Transverse colon (tissue), 4 donors: ENCODE measurements at regions not wholly inside any gene's neighbourhood (a gene's known extent, or its start where the extent isn't known, plus 50 kb on each side); places are given as distances from the start of the nearest gene placed in this dataset.

Experiments
- DNase-seq: peaks from one replicate; pipeline ENCODE4 v3.0.0-alpha.2; 2019
- H3K27ac ChIP-seq, 4 donors: fragments of 200-600 bp; sonication (generic); 2 replicates each; pipeline ENCODE4 v1.5.1; 2016 to 2018; ENCODE audit warnings: inconsistent platforms in 4 of 4
- H3K27me3 ChIP-seq: fragments of 200-600 bp; sonication (generic); 2 replicates; pipeline ENCODE4 v1.5.1; 2017; ENCODE audit warnings: inconsistent platforms
- H3K36me3 ChIP-seq, 4 donors: fragments of 200-600 bp; sonication (generic); 2 replicates each; pipeline ENCODE4 v1.5.1; 2017 to 2019; ENCODE audit warnings: inconsistent platforms in 4 of 4
- H3K4me1 ChIP-seq, 4 donors: fragments of 200-600 bp; sonication (generic); 2 replicates each; pipeline ENCODE4 v1.5.1; 2017 to 2020; ENCODE audit warnings: inconsistent platforms in 4 of 4
- H3K4me3 ChIP-seq, 4 donors: fragments of 200-600 bp; sonication (generic); 1 replicate in 1 of 4; 2 replicates in 3 of 4; pipeline versions ENCODE4 v1.5.1 to v1.6.1; 2017 to 2019; ENCODE audit warnings: inconsistent platforms in 4 of 4
- H3K9me3 ChIP-seq, 2 donors: fragments of 200-600 bp; sonication (generic); 2 replicates each; pipeline ENCODE4 v1.5.1; 2017 to 2019; ENCODE audit warnings: inconsistent platforms in 2 of 2
- CTCF ChIP-seq, 5 experiments: fragments of 200-600 bp in 3 of 5; fragments of 450-650 bp in 2 of 5; sonication (generic) in 3 of 5; IDR thresholded peaks; 1 replicate in 2 of 5; 2 replicates in 3 of 5; pipeline ENCODE4 v1.5.1; 2016 to 2017; ENCODE audit warnings: antibody characterized with exemption in 5 of 5, inconsistent platforms in 3 of 5, mild to moderate bottlenecking in 2 of 5, moderate library complexity in 1 of 5
- EP300 ChIP-seq: sonication (generic); formaldehyde crosslinking; IDR thresholded peaks from one replicate; pipeline ENCODE4 v1.6.1; 2017; ENCODE audit warnings: antibody characterized with exemption, low read depth
- POLR2A ChIP-seq: fragments of 450-650 bp; IDR thresholded peaks from one replicate; pipeline ENCODE4 v1.6.1; 2016; ENCODE audit warnings: antibody characterized with exemption, mild to moderate bottlenecking, moderate library complexity
- POLR2AphosphoS5 ChIP-seq, 3 donors: sonication (generic); formaldehyde crosslinking; IDR thresholded peaks; one replicate each; pipeline ENCODE4 v1.6.1; 2016; ENCODE audit warnings: antibody characterized with exemption in 3 of 3
- WGBS, 2 donors: methylation state at CpG; one replicate each; pipeline ENCODE4 v1.1.5; 2018; ENCODE audit warnings: low coverage in 1 of 2; 5-methylcytosine and 5-hydroxymethylcytosine counted together
- in situ Hi-C, 4 donors: fragments of 200-750 bp; cut with MboI; loops; one replicate each; pipeline versions ENCODE4 v1.15.0 to v1.15.1; 2017; ENCODE audit warnings: low sequenced_read_pairs in 3 of 4, low pct_ligation_motif_present in 1 of 4, low pct_unique_long_range_greater_than_20kb in 1 of 4
- intact Hi-C: fragments of 100-400 bp; cut with DNase I; formaldehyde crosslinking; loops from one replicate; pipeline ENCODE4 v1.15.1; 2023; ENCODE audit warnings: low total_unique reads

GRCh38 chr6:44009425-44010321 is 117.6 kb downstream of the MRPL14 start:
- Histone ChIP-seq H3K36me3 (no peaks in the 10 kb centered on the region), H3K9me3 (no peaks in the 10 kb centered on the region), H3K4me3 (no peak overlapping the region), H3K27ac (no peak overlapping the region), H3K4me1 (peaks cover 0 to 3% (median 0%) of the 10 kb centered on the region in 4 donors), H3K27me3 (no peaks in the 10 kb centered on the region)
- in situ Hi-C loops, result no loop called here
- intact Hi-C loops, result no loop called here
- WGBS, 2 donors, result 69 to 75% methylated on average over 6 to 11 of the region's 11 CpGs
- TF ChIP-seq CTCF (IDR thresholded peaks at IDR 0.05) (no peak), POLR2AphosphoS5 (IDR thresholded peaks at IDR 0.05) (no peak), EP300 (no peak), POLR2A (no peak)
- no peak for DNase-seq

DNA sequence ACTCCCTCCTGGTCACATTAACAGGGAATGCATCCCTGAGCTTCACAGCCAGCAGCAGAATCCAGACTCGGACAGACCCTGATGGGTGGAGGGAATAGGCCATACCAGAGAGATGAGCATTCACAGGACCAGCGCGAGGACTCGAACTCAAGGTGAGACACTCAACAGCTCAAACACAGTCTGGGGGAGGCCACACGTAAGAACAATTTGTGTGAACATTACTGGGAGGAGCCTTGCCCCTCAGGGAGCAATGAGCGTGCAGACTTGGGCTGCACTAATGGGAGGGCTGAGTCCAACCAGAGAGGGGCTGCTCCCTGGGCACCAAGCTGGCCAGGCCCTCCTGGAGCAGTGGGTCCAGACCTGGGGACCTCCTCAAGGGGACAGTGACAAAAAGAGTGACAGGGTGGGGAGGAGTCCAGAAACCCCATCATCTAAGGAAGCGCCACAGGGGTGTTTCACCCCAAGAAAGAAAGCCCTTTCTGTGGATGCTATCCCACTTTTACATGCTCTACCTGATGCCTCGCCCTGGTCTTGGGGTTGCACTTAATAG is 118.4 kb downstream of the MRPL14 start:
- Histone ChIP-seq H3K4me1 (peaks cover 0 to 3% (median 0%) of the 10 kb centered on the region in 4 donors), H3K27ac (no peak overlapping the region), H3K27me3 (peaks cover 3% of the 10 kb centered on the region), H3K36me3 (no peaks in the 10 kb centered on the region), H3K4me3 (no peak overlapping the region), H3K9me3 (no peaks in the 10 kb centered on the region)
- 90 to 100% methylated on average over 2 to 8 of the region's 8 CpGs for WGBS, 2 donors
- TF ChIP-seq CTCF (IDR thresholded peaks at IDR 0.05), result no peak
- no peak for TF ChIP-seq EP300
- TF ChIP-seq POLR2AphosphoS5 (IDR thresholded peaks at IDR 0.05), result no peak
- no peak for TF ChIP-seq POLR2A
- in situ Hi-C loops, result no loop called here
- DNase-seq, result no peak
- intact Hi-C loops, result no loop called here

GRCh38 chr6:44007818-44008621 is 119.2 kb downstream of the MRPL14 start:
- Histone ChIP-seq H3K36me3 (no peaks in the 10 kb centered on the region), H3K9me3 (no peaks in the 10 kb centered on the region), H3K4me3 (no peak overlapping the region), H3K27me3 (peaks cover 12% of the 10 kb centered on the region), H3K27ac (no peak overlapping the region), H3K4me1 (peaks cover 2 to 5% (median 3%) of the 10 kb centered on the region in 4 donors)
- in situ Hi-C loops, result no loop called here
- TF ChIP-seq EP300 (no peak), POLR2A (no peak), POLR2AphosphoS5 (IDR thresholded peaks at IDR 0.05) (no peak)
- intact Hi-C loops, result no loop called here
- no peak for DNase-seq
- 84 to 100% methylated on average over 2 to 13 of the region's 13 CpGs for WGBS, 2 donors

DNA sequence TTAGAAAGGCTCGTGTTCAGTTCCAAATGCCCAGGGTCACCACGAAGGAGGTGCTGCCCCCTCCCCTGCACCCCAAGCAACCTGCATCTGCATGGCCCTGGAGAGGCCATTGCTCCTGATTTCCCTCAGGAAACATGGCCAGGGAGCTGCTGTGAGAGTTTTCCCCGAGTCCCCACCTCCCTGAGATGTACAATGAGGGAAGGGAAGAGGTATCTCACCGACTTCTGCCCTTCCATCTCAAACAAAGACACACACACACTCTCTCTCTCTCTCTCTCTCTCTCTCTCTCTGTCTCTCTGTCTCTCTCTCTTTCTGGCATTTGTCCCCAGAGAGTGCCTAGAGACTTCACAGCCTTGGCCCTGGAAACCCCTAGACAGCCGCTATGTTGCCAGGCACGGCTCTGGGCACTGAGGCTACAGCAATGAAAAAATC is 120.4 kb downstream of the MRPL14 start:
- Histone ChIP-seq H3K36me3 (no peaks in the 10 kb centered on the region), H3K27me3 (peaks cover 23% of the 10 kb centered on the region), H3K27ac (no peak overlapping the region), H3K4me3 (no peak overlapping the region), H3K9me3 (no peaks in the 10 kb centered on the region), H3K4me1 (peaks cover 3 to 17% (median 13%) of the 10 kb centered on the region in 4 donors)
- intact Hi-C loops, result no loop called here
- TF ChIP-seq EP300 (no peak), POLR2AphosphoS5 (IDR thresholded peaks at IDR 0.05) (no peak), CTCF (IDR thresholded peaks at IDR 0.05) (no peak)
- 75 to 84% methylated on average over 4 to 6 of the region's 6 CpGs for WGBS, 2 donors
- DNase-seq, result no peak
- in situ Hi-C loops, result no loop called here
